Osteoblast (primary cell): ENCODE measurements at regions not wholly inside any gene's neighbourhood (a gene's known extent, or its start where the extent isn't known, plus 50 kb on each side); places are given as distances from the start of the nearest gene placed in this dataset.

ENCODE experiments used
- DNase-seq: peaks from one replicate; pipeline ENCODE4 v3.0.0; 2011; ENCODE audit warnings: low spot score, mixed read lengths; ENCODE audit not compliant: insufficient read length; ENCODE audit errors: missing footprints
- H2AFZ ChIP-seq: 2 replicates; pipeline ENCODE4 v1.6.0; 2011; ENCODE audit warnings: mild to moderate bottlenecking, low read length
- H3K27ac ChIP-seq: 2 replicates; pipeline ENCODE4 v1.5.1; 2011; ENCODE audit warnings: mild to moderate bottlenecking, low read depth, low read length, moderate library complexity
- H3K27me3 ChIP-seq: 2 replicates; pipeline ENCODE4 v1.6.0; 2012; ENCODE audit warnings: mild to moderate bottlenecking, control low read depth, inconsistent platforms, low read length, moderate library complexity; ENCODE audit not compliant: insufficient read depth
- H3K36me3 ChIP-seq: 2 replicates; pipeline ENCODE4 v1.5.1; 2011; ENCODE audit warnings: mild to moderate bottlenecking, low read length, control low read depth, moderate library complexity; ENCODE audit not compliant: insufficient read depth
- H3K4me1 ChIP-seq: 2 replicates; pipeline ENCODE4 v1.5.1; 2011; ENCODE audit warnings: mild to moderate bottlenecking, low read length, control low read depth, moderate library complexity; ENCODE audit not compliant: insufficient read depth
- H3K4me2 ChIP-seq: 2 replicates; pipeline ENCODE4 v1.6.0; 2011; ENCODE audit warnings: mild to moderate bottlenecking, low read length; ENCODE audit not compliant: insufficient read depth
- H3K4me3 ChIP-seq: fragments of 200-600 bp; sonication (generic); 3 replicates; pipeline ENCODE4 v1.5.1; 2012; ENCODE audit warnings: mild to moderate bottlenecking, low read length, inconsistent platforms; ENCODE audit not compliant: insufficient read depth
- H3K79me2 ChIP-seq: 2 replicates; pipeline ENCODE4 v1.6.0; 2012; ENCODE audit warnings: mild to moderate bottlenecking, low read length, control low read depth, inconsistent platforms; ENCODE audit not compliant: insufficient read depth
- H3K9me3 ChIP-seq: 2 replicates; pipeline ENCODE4 v1.5.1; 2011; ENCODE audit warnings: low read depth, low read length, control low read depth
- H4K20me1 ChIP-seq: 2 replicates; pipeline ENCODE4 v1.6.0; 2012; ENCODE audit warnings: mild to moderate bottlenecking, low read length, control low read depth; ENCODE audit not compliant: insufficient read depth
- TF ChIP-seq, protein P1 (sequence below): IDR thresholded peaks from 2 replicates; pipeline ENCODE4 v1.5.1; 2011; ENCODE audit warnings: mild to moderate bottlenecking, low read depth, low read length, moderate library complexity; ENCODE audit errors: extremely low read depth

DNA sequence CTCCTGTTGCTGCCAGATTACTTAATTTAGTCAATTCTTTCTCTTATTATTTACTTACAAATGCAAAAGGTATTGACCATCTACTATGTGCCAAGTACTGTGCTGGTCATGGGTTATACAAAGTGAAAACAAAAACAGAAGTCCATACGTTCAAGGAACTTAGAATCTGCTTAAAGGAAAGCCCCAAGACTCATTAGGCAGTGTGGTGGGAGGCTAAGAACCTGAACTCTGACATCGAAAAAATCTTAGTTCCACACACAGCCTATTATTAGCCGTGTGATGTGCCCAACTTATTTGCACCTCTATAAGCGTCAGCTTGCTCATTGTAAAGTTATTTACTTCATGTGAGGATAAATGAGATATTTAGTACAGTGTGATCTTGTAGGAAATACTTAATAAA is 227.4 kb upstream of the SORCS1 start:
- no peaks in the 10 kb centered on the region for H3K79me2 ChIP-seq
- no peaks in the 10 kb centered on the region for H3K27me3 ChIP-seq
- H3K36me3 ChIP-seq: no peaks in the 10 kb centered on the region
- H4K20me1 ChIP-seq: no peaks in the 10 kb centered on the region
- no peak overlapping the region for H3K4me3 ChIP-seq
- H2AFZ ChIP-seq: no peak overlapping the region
- H3K27ac ChIP-seq: no peak overlapping the region
- H3K4me1 ChIP-seq: no peaks in the 10 kb centered on the region
- H3K9me3 ChIP-seq: peaks cover 6% of the 10 kb centered on the region
- no peak overlapping the region for H3K4me2 ChIP-seq
- DNase-seq: no peak
- TF ChIP-seq, protein P1, sequence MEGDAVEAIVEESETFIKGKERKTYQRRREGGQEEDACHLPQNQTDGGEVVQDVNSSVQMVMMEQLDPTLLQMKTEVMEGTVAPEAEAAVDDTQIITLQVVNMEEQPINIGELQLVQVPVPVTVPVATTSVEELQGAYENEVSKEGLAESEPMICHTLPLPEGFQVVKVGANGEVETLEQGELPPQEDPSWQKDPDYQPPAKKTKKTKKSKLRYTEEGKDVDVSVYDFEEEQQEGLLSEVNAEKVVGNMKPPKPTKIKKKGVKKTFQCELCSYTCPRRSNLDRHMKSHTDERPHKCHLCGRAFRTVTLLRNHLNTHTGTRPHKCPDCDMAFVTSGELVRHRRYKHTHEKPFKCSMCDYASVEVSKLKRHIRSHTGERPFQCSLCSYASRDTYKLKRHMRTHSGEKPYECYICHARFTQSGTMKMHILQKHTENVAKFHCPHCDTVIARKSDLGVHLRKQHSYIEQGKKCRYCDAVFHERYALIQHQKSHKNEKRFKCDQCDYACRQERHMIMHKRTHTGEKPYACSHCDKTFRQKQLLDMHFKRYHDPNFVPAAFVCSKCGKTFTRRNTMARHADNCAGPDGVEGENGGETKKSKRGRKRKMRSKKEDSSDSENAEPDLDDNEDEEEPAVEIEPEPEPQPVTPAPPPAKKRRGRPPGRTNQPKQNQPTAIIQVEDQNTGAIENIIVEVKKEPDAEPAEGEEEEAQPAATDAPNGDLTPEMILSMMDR: no peak

DNA sequence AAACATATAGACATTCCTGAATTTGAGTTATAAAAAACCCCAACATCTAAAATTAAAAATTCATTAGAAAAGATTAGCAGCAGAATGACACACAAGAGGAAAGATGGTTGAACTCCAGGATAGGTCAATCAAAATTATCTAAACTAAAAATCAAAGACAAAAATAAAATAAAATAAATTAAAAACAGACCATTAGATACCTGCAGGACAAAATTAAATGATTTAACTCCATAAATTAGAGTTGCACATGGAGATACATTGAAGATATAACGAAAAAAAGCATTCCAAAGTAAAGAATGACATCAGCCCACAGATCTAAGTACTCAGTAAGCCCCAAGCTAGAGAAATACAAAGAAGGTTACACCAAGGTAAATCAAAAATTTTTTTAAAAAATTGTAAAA is 226.1 kb upstream of the SORCS1 start:
- H3K36me3 ChIP-seq: no peaks in the 10 kb centered on the region

DNA sequence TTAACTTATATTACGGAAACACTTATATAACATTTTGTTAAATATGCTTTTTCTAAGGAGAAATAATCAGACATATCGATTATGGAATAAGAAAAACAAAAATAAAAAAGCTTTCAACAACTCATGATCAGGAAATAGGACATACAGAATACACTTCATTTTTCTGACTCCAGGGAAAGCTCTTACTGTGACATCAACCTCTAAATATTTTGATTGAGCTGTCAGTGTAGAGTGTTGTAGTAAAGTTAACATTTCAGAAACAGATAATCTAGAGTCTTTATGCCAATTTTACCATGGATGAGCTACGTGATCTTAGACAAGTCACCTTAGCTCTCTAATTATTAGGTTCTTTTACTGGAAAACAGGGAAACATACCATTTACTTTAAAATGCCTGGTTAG is 218.9 kb upstream of the SORCS1 start:
- H3K79me2 ChIP-seq: no peaks in the 10 kb centered on the region
- no peak overlapping the region for H3K4me2 ChIP-seq
- no peak overlapping the region for H3K27ac ChIP-seq
- no peak overlapping the region for H2AFZ ChIP-seq
- H3K4me1 ChIP-seq: no peaks in the 10 kb centered on the region
- no peak for DNase-seq
- H3K36me3 ChIP-seq: no peaks in the 10 kb centered on the region
- no peaks in the 10 kb centered on the region for H4K20me1 ChIP-seq
- H3K27me3 ChIP-seq: no peaks in the 10 kb centered on the region
- no peak overlapping the region for H3K4me3 ChIP-seq
- peaks cover 4% of the 10 kb centered on the region for H3K9me3 ChIP-seq
- TF ChIP-seq, protein P1: no peak

More for the DNA sequence above, 226.1 kb upstream of the SORCS1 start:
- Histone ChIP-seq H3K4me2 (no peak overlapping the region), H3K27ac (no peak overlapping the region), H3K9me3 (peaks cover 6% of the 10 kb centered on the region), H3K27me3 (no peaks in the 10 kb centered on the region), H3K4me1 (no peaks in the 10 kb centered on the region), H3K4me3 (no peak overlapping the region), H2AFZ (no peak overlapping the region), H4K20me1 (no peaks in the 10 kb centered on the region), H3K79me2 (no peaks in the 10 kb centered on the region)
- no peak for DNase-seq
- TF ChIP-seq, protein P1: no peak

DNA sequence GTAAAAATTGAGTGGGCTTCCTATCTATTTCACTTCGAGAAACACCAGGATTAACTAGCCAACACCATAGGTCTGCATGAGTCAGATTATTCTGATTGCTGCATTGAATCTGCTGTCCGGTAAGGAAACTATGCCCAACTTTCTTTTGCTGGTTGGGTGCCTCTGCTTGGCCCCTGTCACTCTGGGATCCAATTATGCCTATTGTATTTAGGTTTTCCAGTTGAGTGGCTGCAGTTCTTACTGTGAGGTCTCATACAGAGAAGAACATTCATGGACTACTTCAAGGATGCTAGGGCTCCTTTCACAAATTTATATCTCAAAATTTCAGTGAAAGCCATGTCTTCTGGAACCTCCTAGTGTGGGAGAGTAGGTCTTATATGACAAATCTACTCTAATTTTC is 215.1 kb upstream of the SORCS1 start:
- no peak for DNase-seq
- Histone ChIP-seq H2AFZ (no peak overlapping the region), H4K20me1 (no peaks in the 10 kb centered on the region), H3K36me3 (no peaks in the 10 kb centered on the region), H3K4me2 (no peak overlapping the region), H3K4me3 (no peak overlapping the region), H3K27ac (no peak overlapping the region), H3K79me2 (no peaks in the 10 kb centered on the region), H3K4me1 (no peaks in the 10 kb centered on the region), H3K27me3 (no peaks in the 10 kb centered on the region), H3K9me3 (peaks cover 5% of the 10 kb centered on the region)
- TF ChIP-seq, protein P1: no peak
